H1 (cell line): ENCODE measurements at regions not wholly inside any gene's neighbourhood (a gene's known extent, or its start where the extent isn't known, plus 50 kb on each side); places are given as distances from the start of the nearest gene placed in this dataset.

Experiments
- RNF2 ChIP-seq: fragments of 200-900, 300-1000 bp; sonication (generic); IDR thresholded peaks from 2 replicates; pipeline ENCODE4 v1.7.1; 2016; ENCODE audit warnings: borderline replicate concordance, low read depth, mild to moderate bottlenecking, antibody characterized with exemption, low read length; ENCODE audit not compliant: poor library complexity, severe bottlenecking; ENCODE audit errors: missing control alignments
- TF ChIP-seq, protein P1 (sequence below): fragments of 300-600 bp; sonication (generic); IDR thresholded peaks from 2 replicates; pipeline ENCODE4 v1.7.1; 2012; ENCODE audit warnings: low read length, moderate library complexity, mild to moderate bottlenecking, inconsistent platforms; ENCODE audit not compliant: insufficient replicate concordance

DNA sequence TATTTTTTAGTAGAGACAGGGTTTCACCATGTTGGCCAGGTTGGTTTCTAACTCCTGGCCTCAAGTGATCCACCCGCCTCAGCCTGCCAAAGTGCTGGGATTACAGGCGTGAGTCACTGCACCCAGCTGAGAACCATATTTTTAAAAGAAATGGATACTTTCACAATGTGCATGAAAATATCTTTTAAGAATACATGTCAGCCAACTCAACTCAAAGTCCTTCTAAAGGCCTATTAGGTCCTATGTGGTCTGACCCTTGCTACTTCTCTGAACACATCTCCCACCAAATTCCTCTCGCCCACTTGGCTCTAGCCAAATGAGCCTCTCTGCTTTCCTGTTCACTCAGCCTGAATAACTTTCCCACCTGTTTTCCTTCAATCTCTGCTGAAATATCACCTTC lies 119.6 kb downstream of the MTX2 start (continued):
- TF ChIP-seq, protein P1, sequence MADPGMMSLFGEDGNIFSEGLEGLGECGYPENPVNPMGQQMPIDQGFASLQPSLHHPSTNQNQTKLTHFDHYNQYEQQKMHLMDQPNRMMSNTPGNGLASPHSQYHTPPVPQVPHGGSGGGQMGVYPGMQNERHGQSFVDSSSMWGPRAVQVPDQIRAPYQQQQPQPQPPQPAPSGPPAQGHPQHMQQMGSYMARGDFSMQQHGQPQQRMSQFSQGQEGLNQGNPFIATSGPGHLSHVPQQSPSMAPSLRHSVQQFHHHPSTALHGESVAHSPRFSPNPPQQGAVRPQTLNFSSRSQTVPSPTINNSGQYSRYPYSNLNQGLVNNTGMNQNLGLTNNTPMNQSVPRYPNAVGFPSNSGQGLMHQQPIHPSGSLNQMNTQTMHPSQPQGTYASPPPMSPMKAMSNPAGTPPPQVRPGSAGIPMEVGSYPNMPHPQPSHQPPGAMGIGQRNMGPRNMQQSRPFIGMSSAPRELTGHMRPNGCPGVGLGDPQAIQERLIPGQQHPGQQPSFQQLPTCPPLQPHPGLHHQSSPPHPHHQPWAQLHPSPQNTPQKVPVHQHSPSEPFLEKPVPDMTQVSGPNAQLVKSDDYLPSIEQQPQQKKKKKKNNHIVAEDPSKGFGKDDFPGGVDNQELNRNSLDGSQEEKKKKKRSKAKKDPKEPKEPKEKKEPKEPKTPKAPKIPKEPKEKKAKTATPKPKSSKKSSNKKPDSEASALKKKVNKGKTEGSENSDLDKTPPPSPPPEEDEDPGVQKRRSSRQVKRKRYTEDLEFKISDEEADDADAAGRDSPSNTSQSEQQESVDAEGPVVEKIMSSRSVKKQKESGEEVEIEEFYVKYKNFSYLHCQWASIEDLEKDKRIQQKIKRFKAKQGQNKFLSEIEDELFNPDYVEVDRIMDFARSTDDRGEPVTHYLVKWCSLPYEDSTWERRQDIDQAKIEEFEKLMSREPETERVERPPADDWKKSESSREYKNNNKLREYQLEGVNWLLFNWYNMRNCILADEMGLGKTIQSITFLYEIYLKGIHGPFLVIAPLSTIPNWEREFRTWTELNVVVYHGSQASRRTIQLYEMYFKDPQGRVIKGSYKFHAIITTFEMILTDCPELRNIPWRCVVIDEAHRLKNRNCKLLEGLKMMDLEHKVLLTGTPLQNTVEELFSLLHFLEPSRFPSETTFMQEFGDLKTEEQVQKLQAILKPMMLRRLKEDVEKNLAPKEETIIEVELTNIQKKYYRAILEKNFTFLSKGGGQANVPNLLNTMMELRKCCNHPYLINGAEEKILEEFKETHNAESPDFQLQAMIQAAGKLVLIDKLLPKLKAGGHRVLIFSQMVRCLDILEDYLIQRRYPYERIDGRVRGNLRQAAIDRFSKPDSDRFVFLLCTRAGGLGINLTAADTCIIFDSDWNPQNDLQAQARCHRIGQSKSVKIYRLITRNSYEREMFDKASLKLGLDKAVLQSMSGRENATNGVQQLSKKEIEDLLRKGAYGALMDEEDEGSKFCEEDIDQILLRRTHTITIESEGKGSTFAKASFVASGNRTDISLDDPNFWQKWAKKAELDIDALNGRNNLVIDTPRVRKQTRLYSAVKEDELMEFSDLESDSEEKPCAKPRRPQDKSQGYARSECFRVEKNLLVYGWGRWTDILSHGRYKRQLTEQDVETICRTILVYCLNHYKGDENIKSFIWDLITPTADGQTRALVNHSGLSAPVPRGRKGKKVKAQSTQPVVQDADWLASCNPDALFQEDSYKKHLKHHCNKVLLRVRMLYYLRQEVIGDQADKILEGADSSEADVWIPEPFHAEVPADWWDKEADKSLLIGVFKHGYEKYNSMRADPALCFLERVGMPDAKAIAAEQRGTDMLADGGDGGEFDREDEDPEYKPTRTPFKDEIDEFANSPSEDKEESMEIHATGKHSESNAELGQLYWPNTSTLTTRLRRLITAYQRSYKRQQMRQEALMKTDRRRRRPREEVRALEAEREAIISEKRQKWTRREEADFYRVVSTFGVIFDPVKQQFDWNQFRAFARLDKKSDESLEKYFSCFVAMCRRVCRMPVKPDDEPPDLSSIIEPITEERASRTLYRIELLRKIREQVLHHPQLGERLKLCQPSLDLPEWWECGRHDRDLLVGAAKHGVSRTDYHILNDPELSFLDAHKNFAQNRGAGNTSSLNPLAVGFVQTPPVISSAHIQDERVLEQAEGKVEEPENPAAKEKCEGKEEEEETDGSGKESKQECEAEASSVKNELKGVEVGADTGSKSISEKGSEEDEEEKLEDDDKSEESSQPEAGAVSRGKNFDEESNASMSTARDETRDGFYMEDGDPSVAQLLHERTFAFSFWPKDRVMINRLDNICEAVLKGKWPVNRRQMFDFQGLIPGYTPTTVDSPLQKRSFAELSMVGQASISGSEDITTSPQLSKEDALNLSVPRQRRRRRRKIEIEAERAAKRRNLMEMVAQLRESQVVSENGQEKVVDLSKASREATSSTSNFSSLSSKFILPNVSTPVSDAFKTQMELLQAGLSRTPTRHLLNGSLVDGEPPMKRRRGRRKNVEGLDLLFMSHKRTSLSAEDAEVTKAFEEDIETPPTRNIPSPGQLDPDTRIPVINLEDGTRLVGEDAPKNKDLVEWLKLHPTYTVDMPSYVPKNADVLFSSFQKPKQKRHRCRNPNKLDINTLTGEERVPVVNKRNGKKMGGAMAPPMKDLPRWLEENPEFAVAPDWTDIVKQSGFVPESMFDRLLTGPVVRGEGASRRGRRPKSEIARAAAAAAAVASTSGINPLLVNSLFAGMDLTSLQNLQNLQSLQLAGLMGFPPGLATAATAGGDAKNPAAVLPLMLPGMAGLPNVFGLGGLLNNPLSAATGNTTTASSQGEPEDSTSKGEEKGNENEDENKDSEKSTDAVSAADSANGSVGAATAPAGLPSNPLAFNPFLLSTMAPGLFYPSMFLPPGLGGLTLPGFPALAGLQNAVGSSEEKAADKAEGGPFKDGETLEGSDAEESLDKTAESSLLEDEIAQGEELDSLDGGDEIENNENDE: no peak
- no peak for TF ChIP-seq RNF2
